Peyer's patch (tissue), 4 donors: ENCODE measurements at regions not wholly inside any gene's neighbourhood (a gene's known extent, or its start where the extent isn't known, plus 50 kb on each side); places are given as distances from the start of the nearest gene placed in this dataset.

Experiments used
- DNase-seq, 3 donors: peaks; one replicate each; pipeline ENCODE4 v3.0.0-alpha.2; 2017 to 2019
- H3K27ac ChIP-seq, 4 donors: fragments of 200-600 bp; sonication (generic); one replicate each; pipeline ENCODE4 v1.5.1; 2016 to 2019
- H3K27me3 ChIP-seq, 2 donors: fragments of 200-600 bp; sonication (generic); one replicate each; pipeline ENCODE4 v1.5.1; 2019
- H3K36me3 ChIP-seq, 3 donors: fragments of 200-600 bp; sonication (generic); one replicate each; pipeline ENCODE4 v1.5.1; 2016 to 2019
- H3K4me1 ChIP-seq, 4 donors: fragments of 200-600 bp; sonication (generic); one replicate each; pipeline ENCODE4 v1.5.1; 2016 to 2019
- H3K4me3 ChIP-seq, 4 donors: fragments of 200-600 bp; sonication (generic); 1 replicate in 3 of 4; 2 replicates in 1 of 4; pipeline ENCODE4 v1.5.1; 2016 to 2019; ENCODE audit warnings: mild to moderate bottlenecking in 1 of 4
- H3K9me3 ChIP-seq, 4 donors: fragments of 200-600 bp; sonication (generic); one replicate each; pipeline ENCODE4 v1.5.1; 2016 to 2019; ENCODE audit warnings: mild to moderate bottlenecking in 1 of 4
- CTCF ChIP-seq, 6 experiments: fragments of 450-650 bp in 4 of 6; fragments of 200-600 bp in 2 of 6; sonication (generic) in 1 of 6; IDR thresholded peaks; one replicate each; pipeline ENCODE4 v1.5.1; 2017 to 2019; ENCODE audit warnings: antibody characterized with exemption in 6 of 6, mild to moderate bottlenecking in 3 of 6, moderate library complexity in 1 of 6
- POLR2A ChIP-seq, 2 donors: fragments of 450-650 bp; IDR thresholded peaks; one replicate each; pipeline ENCODE4 v1.5.1; 2017; ENCODE audit warnings: antibody characterized with exemption in 2 of 2, mild to moderate bottlenecking in 2 of 2, moderate library complexity in 2 of 2

GRCh38 chr3:72055436-72055835 lies 270.5 kb upstream of the PROK2 start:
- Histone ChIP-seq H3K36me3 (no peaks in the 10 kb centered on the region), H3K27ac (no peak overlapping the region), H3K27me3 (no peaks in the 10 kb centered on the region), H3K9me3 (no peaks in the 10 kb centered on the region), H3K4me3 (no peak overlapping the region), H3K4me1 (no peaks in the 10 kb centered on the region)
- TF ChIP-seq CTCF (IDR thresholded peaks at IDR 0.05) (no peak), POLR2A (IDR thresholded peaks at IDR 0.05) (no peak)
- DNase-seq, result no peak

GRCh38 chr3:72054976-72055375 lies 270.0 kb upstream of the PROK2 start:
- Histone ChIP-seq H3K4me1 (no peaks in the 10 kb centered on the region), H3K36me3 (no peaks in the 10 kb centered on the region), H3K27ac (no peak overlapping the region), H3K27me3 (no peaks in the 10 kb centered on the region), H3K4me3 (no peak overlapping the region), H3K9me3 (no peaks in the 10 kb centered on the region)
- DNase-seq, result no peak
- TF ChIP-seq POLR2A (IDR thresholded peaks at IDR 0.05) (no peak), CTCF (IDR thresholded peaks at IDR 0.05) (no peak)

- no peak overlapping the region for H3K4me3 ChIP-seq
- no peak overlapping the region for H3K27ac ChIP-seq
- no peak for DNase-seq
- H3K36me3 ChIP-seq, result no peaks in the 10 kb centered on the region
- no peaks in the 10 kb centered on the region for H3K9me3 ChIP-seq
- H3K4me1 ChIP-seq, result no peaks in the 10 kb centered on the region
- no peaks in the 10 kb centered on the region for H3K27me3 ChIP-seq
- TF ChIP-seq POLR2A (IDR thresholded peaks at IDR 0.05), result no peak
- TF ChIP-seq CTCF (IDR thresholded peaks at IDR 0.05), result no peak
These were observed 268.0 kb upstream of the PROK2 start for GRCh38 chr3:72052841-72053409.

- no peak overlapping the region for H3K27ac ChIP-seq
- TF ChIP-seq POLR2A (IDR thresholded peaks at IDR 0.05), result no peak
- TF ChIP-seq CTCF (IDR thresholded peaks at IDR 0.05), result no peak
- H3K9me3 ChIP-seq, result no peaks in the 10 kb centered on the region
- H3K27me3 ChIP-seq, result no peaks in the 10 kb centered on the region
- H3K4me1 ChIP-seq, result no peaks in the 10 kb centered on the region
- no peak overlapping the region for H3K4me3 ChIP-seq
- no peak for DNase-seq
- H3K36me3 ChIP-seq, result no peaks in the 10 kb centered on the region
These were observed 265.8 kb upstream of the PROK2 start for GRCh38 chr3:72050771-72051170.

GRCh38 chr3:72050048-72050632 lies 265.2 kb upstream of the PROK2 start:
- no peak for DNase-seq
- H3K27ac ChIP-seq, result no peak overlapping the region
- TF ChIP-seq POLR2A (IDR thresholded peaks at IDR 0.05) (no peak), CTCF (IDR thresholded peaks at IDR 0.05) (no peak)
- H3K27me3 ChIP-seq, result no peaks in the 10 kb centered on the region
- H3K4me3 ChIP-seq, result no peak overlapping the region
- H3K4me1 ChIP-seq, result no peaks in the 10 kb centered on the region
- no peaks in the 10 kb centered on the region for H3K9me3 ChIP-seq
- H3K36me3 ChIP-seq, result no peaks in the 10 kb centered on the region

- Histone ChIP-seq H3K9me3 (no peaks in the 10 kb centered on the region), H3K27me3 (no peaks in the 10 kb centered on the region), H3K4me3 (no peak overlapping the region), H3K36me3 (no peaks in the 10 kb centered on the region), H3K4me1 (no peaks in the 10 kb centered on the region), H3K27ac (no peak overlapping the region)
- TF ChIP-seq CTCF (IDR thresholded peaks at IDR 0.05) (no peak), POLR2A (IDR thresholded peaks at IDR 0.05) (no peak)
- DNase-seq, result no peak
These were observed 264.4 kb upstream of the PROK2 start for GRCh38 chr3:72049300-72049699.
